ENCODE measurements at regions not wholly inside any gene's neighbourhood (a gene's known extent, or its start where the extent isn't known, plus 50 kb on each side); places are given as distances from the start of the nearest gene placed in this dataset.

GRCh38 chr12:43126652-43127375, 425.2 kb downstream of the ADAMTS20 start:
- TF ChIP-seq CTCF (IDR thresholded peaks at IDR 0.05; ENCODE audit: poor library complexity, severe bottlenecking), result no peak
- TF ChIP-seq EZH2 (IDR thresholded peaks at IDR 0.05; ENCODE audit: borderline replicate concordance, insufficient read depth, low read length, poor library complexity, severe bottlenecking), result no peak
